ENCODE measurements at regions not wholly inside any gene's neighbourhood (a gene's known extent, or its start where the extent isn't known, plus 50 kb on each side); places are given as distances from the start of the nearest gene placed in this dataset.

DNA sequence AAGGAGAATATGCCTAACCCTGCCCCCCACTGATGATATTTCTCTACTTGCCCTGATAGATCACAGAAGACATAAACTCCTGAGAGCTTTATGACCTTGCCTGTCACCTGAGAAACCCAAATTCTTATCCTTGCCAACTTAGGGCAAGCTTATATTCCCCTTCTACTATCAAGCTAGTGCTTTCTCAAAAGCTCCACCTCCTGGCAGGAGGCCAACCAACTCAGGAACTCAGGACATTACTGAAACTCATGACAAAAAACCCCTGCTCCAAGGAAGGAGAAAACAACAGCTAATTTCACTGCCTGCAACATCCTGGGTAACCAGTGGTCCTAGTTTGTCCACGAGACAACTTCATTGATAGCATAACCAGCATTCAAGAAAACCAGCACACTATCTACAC lies 60.9 kb upstream of the FSCB start:
- no peak overlapping the region for H2AFZ ChIP-seq (ENCODE audit: low read length)
- no peak overlapping the region for H3K4me2 ChIP-seq (ENCODE audit: low read length)
- no peaks in the 10 kb centered on the region for H3K9me3 ChIP-seq (ENCODE audit: low read length)
- TF ChIP-seq, protein P1, sequence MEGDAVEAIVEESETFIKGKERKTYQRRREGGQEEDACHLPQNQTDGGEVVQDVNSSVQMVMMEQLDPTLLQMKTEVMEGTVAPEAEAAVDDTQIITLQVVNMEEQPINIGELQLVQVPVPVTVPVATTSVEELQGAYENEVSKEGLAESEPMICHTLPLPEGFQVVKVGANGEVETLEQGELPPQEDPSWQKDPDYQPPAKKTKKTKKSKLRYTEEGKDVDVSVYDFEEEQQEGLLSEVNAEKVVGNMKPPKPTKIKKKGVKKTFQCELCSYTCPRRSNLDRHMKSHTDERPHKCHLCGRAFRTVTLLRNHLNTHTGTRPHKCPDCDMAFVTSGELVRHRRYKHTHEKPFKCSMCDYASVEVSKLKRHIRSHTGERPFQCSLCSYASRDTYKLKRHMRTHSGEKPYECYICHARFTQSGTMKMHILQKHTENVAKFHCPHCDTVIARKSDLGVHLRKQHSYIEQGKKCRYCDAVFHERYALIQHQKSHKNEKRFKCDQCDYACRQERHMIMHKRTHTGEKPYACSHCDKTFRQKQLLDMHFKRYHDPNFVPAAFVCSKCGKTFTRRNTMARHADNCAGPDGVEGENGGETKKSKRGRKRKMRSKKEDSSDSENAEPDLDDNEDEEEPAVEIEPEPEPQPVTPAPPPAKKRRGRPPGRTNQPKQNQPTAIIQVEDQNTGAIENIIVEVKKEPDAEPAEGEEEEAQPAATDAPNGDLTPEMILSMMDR (conservative IDR thresholded peaks at IDR 0.05; ENCODE audit: low read length) = no peak
- no peak for TF ChIP-seq EZH2phosphoT487 (IDR thresholded peaks at IDR 0.05; ENCODE audit: borderline replicate concordance, low read depth, low read length)
- no peaks in the 10 kb centered on the region for H3K36me3 ChIP-seq (ENCODE audit: insufficient read depth, low read length)
- no peaks in the 10 kb centered on the region for H4K20me1 ChIP-seq (ENCODE audit: insufficient read depth, low read length)
- CTCF ChIA-PET (ENCODE audit: unreplicated experiment) = no interaction called here
- H3K4me1 ChIP-seq (ENCODE audit: insufficient read depth, low read length, poor library complexity, severe bottlenecking) = no peaks in the 10 kb centered on the region
- H3K4me3 ChIP-seq (ENCODE audit: low read depth, low read length, poor library complexity, severe bottlenecking) = no peak overlapping the region
- H3K27ac ChIP-seq (ENCODE audit: low read depth, low read length, poor library complexity, severe bottlenecking) = no peak overlapping the region
- no TSS peak for BruUV-seq (replicated peaks)
- no peaks in the 10 kb centered on the region for H3K79me2 ChIP-seq (ENCODE audit: insufficient read depth, low read depth, low read length)
- no peak for DNase-seq (ENCODE audit: low spot score)
- POLR2A ChIA-PET = no interaction called here
- H3K9me2 ChIP-seq (ENCODE audit: insufficient read depth, low read length) = no peaks in the 10 kb centered on the region
- intact Hi-C loops (cut with micrococcal nuclease; ENCODE audit: unreplicated experiment) = no loop called here

- no peak for TF ChIP-seq EZH2phosphoT487 (IDR thresholded peaks at IDR 0.05; ENCODE audit: borderline replicate concordance, low read depth, low read length)
- TF ChIP-seq, protein P1 (conservative IDR thresholded peaks at IDR 0.05; ENCODE audit: low read length) = no peak
- intact Hi-C loops (cut with micrococcal nuclease; ENCODE audit: unreplicated experiment) = no loop called here
- Histone ChIP-seq H4K20me1 (ENCODE audit: insufficient read depth, low read length) (no peaks in the 10 kb centered on the region), H3K4me1 (ENCODE audit: insufficient read depth, low read length, poor library complexity, severe bottlenecking) (no peaks in the 10 kb centered on the region), H3K4me2 (ENCODE audit: low read length) (no peak overlapping the region), H3K4me3 (ENCODE audit: low read depth, low read length, poor library complexity, severe bottlenecking) (no peak overlapping the region), H3K9me2 (ENCODE audit: insufficient read depth, low read length) (no peaks in the 10 kb centered on the region), H3K9me3 (ENCODE audit: low read length) (no peaks in the 10 kb centered on the region), H3K36me3 (ENCODE audit: insufficient read depth, low read length) (no peaks in the 10 kb centered on the region), H3K27ac (ENCODE audit: low read depth, low read length, poor library complexity, severe bottlenecking) (no peak overlapping the region), H3K79me2 (ENCODE audit: insufficient read depth, low read depth, low read length) (no peaks in the 10 kb centered on the region), H2AFZ (ENCODE audit: low read length) (no peak overlapping the region)
- no TSS peak for BruUV-seq (replicated peaks)
- DNase-seq (ENCODE audit: low spot score) = no peak
- ChIA-PET CTCF (ENCODE audit: unreplicated experiment) (no interaction called here), POLR2A (no interaction called here)
Observed at GRCh38 chr14:44565968-44566367, 58.9 kb upstream of the FSCB start.

GRCh38 chr14:44564908-44565307 lies 57.8 kb upstream of the FSCB start:
- CTCF ChIA-PET (ENCODE audit: unreplicated experiment) = no interaction called here
- Histone ChIP-seq H3K4me2 (ENCODE audit: low read length) (no peak overlapping the region), H4K20me1 (ENCODE audit: insufficient read depth, low read length) (no peaks in the 10 kb centered on the region)

More at GRCh38 chr14:44564908-44565307, 57.8 kb upstream of the FSCB start:
- no peak overlapping the region for H2AFZ ChIP-seq (ENCODE audit: low read length)
- H3K36me3 ChIP-seq (ENCODE audit: insufficient read depth, low read length) = no peaks in the 10 kb centered on the region
- no peaks in the 10 kb centered on the region for H3K9me2 ChIP-seq (ENCODE audit: insufficient read depth, low read length)
- no TSS peak for BruUV-seq (replicated peaks)
- no peak overlapping the region for H3K27ac ChIP-seq (ENCODE audit: low read depth, low read length, poor library complexity, severe bottlenecking)
- H3K4me3 ChIP-seq (ENCODE audit: low read depth, low read length, poor library complexity, severe bottlenecking) = no peak overlapping the region
- POLR2A ChIA-PET = no interaction called here
- H3K79me2 ChIP-seq (ENCODE audit: insufficient read depth, low read depth, low read length) = no peaks in the 10 kb centered on the region
- TF ChIP-seq, protein P1 (conservative IDR thresholded peaks at IDR 0.05; ENCODE audit: low read length) = no peak
- TF ChIP-seq EZH2phosphoT487 (IDR thresholded peaks at IDR 0.05; ENCODE audit: borderline replicate concordance, low read depth, low read length) = no peak
- intact Hi-C loops (cut with micrococcal nuclease; ENCODE audit: unreplicated experiment) = no loop called here
- H3K9me3 ChIP-seq (ENCODE audit: low read length) = no peaks in the 10 kb centered on the region
- H3K4me1 ChIP-seq (ENCODE audit: insufficient read depth, low read length, poor library complexity, severe bottlenecking) = no peaks in the 10 kb centered on the region
- no peak for DNase-seq (ENCODE audit: low spot score)

Data from OCI-LY7 (cell line).